H1 (cell line): ENCODE measurements at regions not wholly inside any gene's neighbourhood (a gene's known extent, or its start where the extent isn't known, plus 50 kb on each side); places are given as distances from the start of the nearest gene placed in this dataset.

Experiments used
- CTCF ChIA-PET: fragments of 300-600 bp; sonication (Branson Sonifier 250); formaldehyde crosslinking; loops from one replicate; lab custom pipeline; 2021; ENCODE audit not compliant: partially characterized antibody; lab: Charles Lee
- POLR2A ChIA-PET: fragments of 300-600 bp; sonication (Branson Sonifier 250); formaldehyde crosslinking; loops from one replicate; lab custom pipeline; 2021; ENCODE audit warnings: inconsistent platforms; ENCODE audit not compliant: partially characterized antibody; lab: Charles Lee
- DNase-seq, 2 experiments: peaks; one replicate each; pipeline versions ENCODE4 v3.0.0 to v3.0.0-alpha.2; 2010 to 2022; ENCODE audit warnings: low spot score in 2 of 2, low read depth in 1 of 2, mixed read lengths in 1 of 2
- FAIRE-seq: peaks from 2 replicates; lab custom pipeline; 2011; peaks lifted over from hg19 to GRCh38; lab: Jason Lieb, UNC
- H2AFZ ChIP-seq: 2 replicates; pipeline ENCODE4 v1.8.1; 2012; ENCODE audit warnings: low read length, inconsistent platforms
- H2AK5ac ChIP-seq: 2 replicates; pipeline ENCODE4 v1.6.1; 2013; ENCODE audit warnings: low read depth, low read length
- H2BK120ac ChIP-seq: replicated peaks from 2 replicates; pipeline ENCODE3; 2013; ENCODE audit warnings: low read depth, low read length, inconsistent platforms
- H2BK12ac ChIP-seq: 2 replicates; pipeline ENCODE4 v1.6.1; 2013; ENCODE audit warnings: low read depth, low read length
- H2BK15ac ChIP-seq: 2 replicates; pipeline ENCODE4 v1.6.1; 2013; ENCODE audit warnings: low read length
- H2BK20ac ChIP-seq: 2 replicates; pipeline ENCODE4 v1.6.1; 2013; ENCODE audit warnings: low read length
- H2BK5ac ChIP-seq: 2 replicates; pipeline ENCODE4 v1.6.1; 2013; ENCODE audit warnings: low read depth, low read length
- H3K14ac ChIP-seq: 2 replicates; pipeline ENCODE4 v1.6.1; 2013; ENCODE audit warnings: inconsistent platforms; ENCODE audit not compliant: insufficient read length
- H3K18ac ChIP-seq: 2 replicates; pipeline ENCODE4 v1.6.1; 2013; ENCODE audit warnings: low read length; ENCODE audit errors: extremely low read depth
- H3K23ac ChIP-seq: 2 replicates; pipeline ENCODE4 v1.6.1; 2013; ENCODE audit warnings: inconsistent platforms; ENCODE audit not compliant: insufficient read length
- H3K23me2 ChIP-seq: 2 replicates; pipeline ENCODE4 v1.6.1; 2013; ENCODE audit warnings: low read depth, low read length
- H3K27ac ChIP-seq: 2 replicates; pipeline ENCODE4 v1.6.1; 2011; ENCODE audit warnings: low read depth, low read length, inconsistent platforms
- H3K27me3 ChIP-seq, 4 experiments: replicated peaks in 1 of 4; 1 replicate in 1 of 4; 2 replicates in 3 of 4; pipeline versions ENCODE4 v1.6.1 to v1.8.1; 2011 to 2013; ENCODE audit warnings: low read length in 3 of 4, mild to moderate bottlenecking in 3 of 4, inconsistent platforms in 2 of 4, mixed read lengths in 2 of 4, moderate library complexity in 1 of 4; ENCODE audit not compliant: control insufficient read depth in 3 of 4, insufficient read depth in 3 of 4; ENCODE audit errors: extremely low read depth in 1 of 4
- H3K36me3 ChIP-seq, 4 experiments: 2 replicates each; pipeline versions ENCODE4 v1.6.1 to v1.8.1; 2011 to 2013; ENCODE audit warnings: mild to moderate bottlenecking in 4 of 4, low read length in 3 of 4, moderate library complexity in 2 of 4, control low read depth in 1 of 4, inconsistent platforms in 1 of 4; ENCODE audit not compliant: insufficient read depth in 4 of 4, control insufficient read depth in 2 of 4
- H3K4ac ChIP-seq: replicated peaks from 2 replicates; pipeline ENCODE3; 2013; ENCODE audit warnings: low read length, low read depth, mixed read lengths, inconsistent platforms; ENCODE audit not compliant: insufficient read length
- H3K4me1 ChIP-seq, 4 experiments: replicated peaks in 1 of 4; 1 replicate in 1 of 4; 2 replicates in 3 of 4; pipeline versions ENCODE4 v1.6.1 to v1.8.1; 2011 to 2013; ENCODE audit warnings: low read length in 3 of 4, inconsistent platforms in 2 of 4, mixed read lengths in 1 of 4; ENCODE audit not compliant: insufficient read depth in 4 of 4, control insufficient read depth in 3 of 4
- H3K4me2 ChIP-seq, 2 experiments: 2 replicates each; pipeline versions ENCODE4 v1.6.1 to v1.8.1; 2011 to 2013; ENCODE audit warnings: low read depth in 2 of 2, low read length in 2 of 2, control low read depth in 1 of 2, inconsistent platforms in 1 of 2, mild to moderate bottlenecking in 1 of 2; ENCODE audit not compliant: insufficient read depth in 1 of 2
- H3K4me3 ChIP-seq, 4 experiments: fragments of 200-600, 300-600 bp in 1 of 4; sonication (generic), shearing (Covaris generic), sonication (Bioruptor Twin) in 1 of 4; 2 replicates each; pipeline versions ENCODE4 v1.5.1 to v1.8.1; 2011 to 2016; ENCODE audit warnings: low read length in 4 of 4, low read depth in 3 of 4, control low read depth in 2 of 4, inconsistent platforms in 2 of 4, mild to moderate bottlenecking in 2 of 4, mixed read lengths in 1 of 4, moderate library complexity in 1 of 4; ENCODE audit not compliant: insufficient read depth in 2 of 4; ENCODE audit errors: extremely low read depth in 1 of 4
- H3K56ac ChIP-seq: replicated peaks from 2 replicates; pipeline ENCODE3; 2013; ENCODE audit warnings: low read depth, mild to moderate bottlenecking, mixed read lengths, low read length, inconsistent platforms; ENCODE audit not compliant: insufficient read length
- H3K79me1 ChIP-seq: 2 replicates; pipeline ENCODE4 v1.6.1; 2013; ENCODE audit warnings: low read depth, low read length, control low read depth
- H3K79me2 ChIP-seq, 2 experiments: 2 replicates each; pipeline versions ENCODE4 v1.6.1 to v1.8.1; 2012 to 2013; ENCODE audit warnings: low read length in 2 of 2, mild to moderate bottlenecking in 2 of 2, inconsistent platforms in 1 of 2; ENCODE audit not compliant: insufficient read depth in 2 of 2, control insufficient read depth in 1 of 2
- H3K9ac ChIP-seq, 4 experiments: replicated peaks in 1 of 4; 1 replicate in 1 of 4; 2 replicates in 3 of 4; pipeline versions ENCODE4 v1.6.1 to v1.8.1; 2011 to 2013; ENCODE audit warnings: low read depth in 3 of 4, low read length in 3 of 4, control low read depth in 2 of 4, mild to moderate bottlenecking in 2 of 4, moderate library complexity in 2 of 4, inconsistent platforms in 1 of 4; ENCODE audit errors: extremely low read depth in 1 of 4
- H3K9me3 ChIP-seq, 2 experiments: 2 replicates each; pipeline versions ENCODE4 v1.6.1 to v1.8.1; 2012 to 2013; ENCODE audit warnings: mild to moderate bottlenecking in 2 of 2, moderate library complexity in 2 of 2, control low read depth in 1 of 2, inconsistent platforms in 1 of 2, low read depth in 1 of 2, low read length in 1 of 2, mixed read lengths in 1 of 2; ENCODE audit not compliant: insufficient read depth in 2 of 2
- H4K20me1 ChIP-seq, 2 experiments: replicated peaks in 1 of 2; 2 replicates each; pipeline versions ENCODE3 to v1.8.1; 2011 to 2013; ENCODE audit warnings: inconsistent platforms in 2 of 2, low read length in 2 of 2, mild to moderate bottlenecking in 1 of 2; ENCODE audit not compliant: insufficient read depth in 2 of 2, control insufficient read depth in 1 of 2
- H4K5ac ChIP-seq: 2 replicates; pipeline ENCODE4 v1.6.1; 2013; ENCODE audit warnings: low read length, low read depth, mixed read lengths, inconsistent platforms; ENCODE audit not compliant: insufficient read length
- H4K8ac ChIP-seq: 2 replicates; pipeline ENCODE4 v1.8.0; 2013; ENCODE audit warnings: mild to moderate bottlenecking, moderate library complexity, low read length, inconsistent platforms; ENCODE audit not compliant: insufficient read depth; ENCODE audit errors: extremely low read depth
- H4K91ac ChIP-seq: replicated peaks from 2 replicates; pipeline ENCODE3; 2013; ENCODE audit warnings: low read length, mixed read lengths, inconsistent platforms; ENCODE audit not compliant: insufficient read length
- BCL11A ChIP-seq, 2 experiments: IDR thresholded peaks; one replicate each; pipeline ENCODE4 v1.6.1; 2011; ENCODE audit warnings: low read depth in 2 of 2, low read length in 2 of 2, mild to moderate bottlenecking in 2 of 2
- BRCA1 ChIP-seq: IDR thresholded peaks from 2 replicates; pipeline ENCODE4 v1.6.1; 2012; ENCODE audit warnings: low read depth, low read length, improper control_type of control experiment
- CBX8 ChIP-seq: fragments of 300-800, 300-1000 bp; sonication (generic); IDR thresholded peaks from 2 replicates; pipeline ENCODE4 v1.7.1; 2016; ENCODE audit warnings: low read depth, low read length, borderline replicate concordance
- CTCF ChIP-seq, 3 experiments: IDR thresholded peaks; 1 replicate in 2 of 3; 2 replicates in 1 of 3; pipeline versions ENCODE4 v1.5.1 to v1.6.1; 2011; ENCODE audit warnings: low read length in 3 of 3, mild to moderate bottlenecking in 3 of 3, inconsistent platforms in 2 of 3, low read depth in 1 of 3, moderate library complexity in 1 of 3; ENCODE audit not compliant: insufficient read depth in 1 of 3; ENCODE audit errors: control extremely low read depth in 1 of 3
- EZH2 ChIP-seq: fragments of 200-600 bp; sonication (generic); IDR thresholded peaks from 2 replicates; pipeline ENCODE4 v1.7.1; 2012; ENCODE audit warnings: low read depth, mild to moderate bottlenecking, moderate library complexity, low read length, inconsistent platforms; ENCODE audit not compliant: severe bottlenecking
- GTF2F1 ChIP-seq: IDR thresholded peaks from 2 replicates; pipeline ENCODE4 v1.6.1; 2012; ENCODE audit warnings: low read depth, low read length, improper control_type of control experiment, borderline replicate concordance
- SAP30 ChIP-seq: fragments of 300-600 bp; sonication (generic); IDR thresholded peaks from 2 replicates; pipeline ENCODE4 v1.7.1; 2012; ENCODE audit warnings: low read length, moderate library complexity, mild to moderate bottlenecking, inconsistent platforms; ENCODE audit not compliant: insufficient read depth, insufficient replicate concordance
- SP1 ChIP-seq: IDR thresholded peaks from 2 replicates; pipeline ENCODE4 v1.6.1; 2011; ENCODE audit warnings: low read depth, low read length
- TBP ChIP-seq: IDR thresholded peaks from 2 replicates; pipeline ENCODE4 v1.6.1; 2011; ENCODE audit warnings: low read depth, low read length, improper control_type of control experiment
- ZNF274 ChIP-seq: IDR thresholded peaks from 2 replicates; pipeline ENCODE4 v1.7.0; 2012; ENCODE audit warnings: low read length, borderline replicate concordance; ENCODE audit errors: extremely low read depth
- WGBS, 2 experiments: shearing (Covaris generic) in 1 of 2; methylation state at CpG; one replicate each; pipeline versions ENCODE4 v1.1.6 to v1.1.7; 2013 to 2015; ENCODE audit warnings: low lambda C conversion rate in 2 of 2, mixed read lengths in 2 of 2, inconsistent platforms in 1 of 2, low coverage in 1 of 2, missing lambda C conversion rate in 1 of 2; ENCODE audit not compliant: insufficient replicate concordance in 2 of 2, insufficient coverage in 1 of 2, insufficient read length in 1 of 2; ENCODE audit errors: extremely low coverage in 1 of 2, missing lambda C conversion rate in 1 of 2; 5-methylcytosine and 5-hydroxymethylcytosine counted together

GRCh38 chr6:21800330-21800729 lies 206.8 kb downstream of the SOX4 start:
- Histone ChIP-seq H3K4ac (no peak overlapping the region), H3K4me2 (no peak overlapping the region), H4K91ac (no peak overlapping the region), H3K79me1 (peaks cover 2% of the 10 kb centered on the region; the same call in 1 of the 2 replicates), H3K79me2 (peaks cover 0 to 52% of the 10 kb centered on the region in 2 experiments; a peak in 3 of 4 replicates), H4K20me1 (peaks cover 0 to 2% of the 10 kb centered on the region in 2 experiments), H3K9ac (no peak overlapping the region), H3K14ac (no peak overlapping the region), H2BK20ac (no peak overlapping the region), H2BK120ac (no peak overlapping the region), H3K36me3 (peaks cover 0 to 7% (median 1%) of the 10 kb centered on the region in 4 experiments; a peak in 2 of 8 replicates), H3K4me1 (peaks cover 0 to 9% (median 3%) of the 10 kb centered on the region in 4 experiments; a peak in 4 of 7 replicates), H2BK5ac (no peak overlapping the region), H2AK5ac (no peak overlapping the region), H3K9me3 (peaks cover 0 to 7% of the 10 kb centered on the region in 2 experiments; a peak in 1 of 4 replicates), H4K8ac (no peak overlapping the region), H3K23me2 (no peaks in the 10 kb centered on the region), H3K56ac (no peak overlapping the region), H3K27ac (no peak overlapping the region), H2BK12ac (no peak overlapping the region), H4K5ac (no peak overlapping the region), H3K18ac (no peak overlapping the region), H3K4me3 (no peak overlapping the region), H3K23ac (no peak overlapping the region)
- 81% methylated on average over 2 of the region's 2 CpGs; no CpG with 5 or more reads in 1 of the 2 experiments for WGBS, 2 experiments
- POLR2A ChIA-PET = interaction anchor here (1.6 kb wide), 1 partner anchor 18 kb away, joined by 3 read pairs; no protein-coding TSS in a partner anchor
- FAIRE-seq (no peak), DNase-seq (no peak)
- CTCF ChIA-PET = no interaction called here
- TF ChIP-seq CBX8 (no peak), BRCA1 (no peak), EZH2 (no peak), SP1 (no peak), SAP30 (no peak), CTCF (IDR thresholded peaks at IDR 0.05; ENCODE audit: control extremely low read depth in 1 of 3, insufficient read depth in 1 of 3, low read depth in 1 of 3, low read length in 3 of 3) (no peak), ZNF274 (no peak), TBP (no peak), BCL11A (IDR thresholded peaks at IDR 0.05; ENCODE audit: low read depth in 2 of 2, low read length in 2 of 2) (no peak), GTF2F1 (no peak)
- TF ChIP-seq, all 59 proteins: peak for 0
- Histone ChIP-seq H3K27me3 (no peaks in the 10 kb centered on the region), H2BK15ac (no peak overlapping the region), H2AFZ (no peak overlapping the region)
